HG03342 (cell line): ENCODE measurements at regions not wholly inside any gene's neighbourhood (a gene's known extent, or its start where the extent isn't known, plus 50 kb on each side); places are given as distances from the start of the nearest gene placed in this dataset.
"Not testable (repeated sequence)": the region's sequence is repeated elsewhere in the genome, so short reads cannot be mapped to it uniquely, and the experiment has no call there.

ENCODE experiments used
- ATAC-seq: cut with Tn5 transposase; IDR thresholded peaks from one replicate; pipeline ENCODE4 v1.9.1; 2021; ENCODE audit warnings: mild to moderate bottlenecking, moderate library complexity; ENCODE audit not compliant: unreplicated experiment

GRCh38 chr6:153282456-153282855, 151.4 kb upstream of the RGS17 start:
- not testable (repeated sequence) for ATAC-seq

GRCh38 chr6:153275997-153276396, 144.9 kb upstream of the RGS17 start:
- no peak for ATAC-seq

GRCh38 chr6:153272201-153272980, 141.3 kb upstream of the RGS17 start:
- ATAC-seq = no peak

GRCh38 chr6:153263489-153263888, 132.4 kb upstream of the RGS17 start:
- no peak for ATAC-seq

DNA sequence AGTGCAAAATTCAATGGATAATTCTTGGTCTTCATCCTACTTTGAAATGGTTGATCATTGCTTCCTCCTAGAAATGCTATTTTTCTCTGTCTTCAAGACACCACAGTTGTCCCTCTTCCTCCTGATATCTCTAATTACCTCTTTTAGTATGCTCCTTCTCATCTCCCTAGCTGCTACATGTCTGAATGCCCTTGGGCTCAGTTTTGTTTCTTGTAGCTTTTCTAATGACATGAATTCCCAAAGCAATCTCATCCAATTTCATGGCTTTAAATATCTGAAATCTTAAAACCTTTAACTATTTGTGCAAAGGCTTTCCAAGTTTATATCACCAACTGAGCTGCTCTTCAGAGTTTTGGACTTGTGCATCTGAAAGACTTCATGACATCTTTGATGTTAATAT, 120.2 kb upstream of the RGS17 start:
- no peak for ATAC-seq

DNA sequence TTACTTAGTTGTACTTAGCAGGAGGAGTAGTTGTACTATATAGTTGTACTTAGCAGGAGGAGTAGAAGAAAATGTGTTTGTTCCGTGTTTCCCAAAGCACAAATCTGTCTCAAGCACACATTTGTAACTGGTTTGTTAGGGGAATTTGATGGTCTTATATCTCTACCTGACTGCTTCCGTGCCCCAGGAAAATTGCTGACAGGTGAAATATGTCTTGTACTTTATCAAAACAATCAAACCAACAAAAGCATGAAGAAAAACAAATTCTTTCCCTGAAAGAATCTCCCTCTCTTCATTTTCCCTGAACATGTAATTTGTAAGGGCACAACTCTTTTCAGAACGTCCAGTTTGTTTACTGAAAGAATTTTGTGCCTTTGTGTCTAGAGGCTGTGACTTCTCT, 106.6 kb upstream of the RGS17 start:
- no peak for ATAC-seq

- ATAC-seq = peak; percentile 75
Measured at GRCh38 chr6:153231048-153231646, 100.1 kb upstream of the RGS17 start.

DNA sequence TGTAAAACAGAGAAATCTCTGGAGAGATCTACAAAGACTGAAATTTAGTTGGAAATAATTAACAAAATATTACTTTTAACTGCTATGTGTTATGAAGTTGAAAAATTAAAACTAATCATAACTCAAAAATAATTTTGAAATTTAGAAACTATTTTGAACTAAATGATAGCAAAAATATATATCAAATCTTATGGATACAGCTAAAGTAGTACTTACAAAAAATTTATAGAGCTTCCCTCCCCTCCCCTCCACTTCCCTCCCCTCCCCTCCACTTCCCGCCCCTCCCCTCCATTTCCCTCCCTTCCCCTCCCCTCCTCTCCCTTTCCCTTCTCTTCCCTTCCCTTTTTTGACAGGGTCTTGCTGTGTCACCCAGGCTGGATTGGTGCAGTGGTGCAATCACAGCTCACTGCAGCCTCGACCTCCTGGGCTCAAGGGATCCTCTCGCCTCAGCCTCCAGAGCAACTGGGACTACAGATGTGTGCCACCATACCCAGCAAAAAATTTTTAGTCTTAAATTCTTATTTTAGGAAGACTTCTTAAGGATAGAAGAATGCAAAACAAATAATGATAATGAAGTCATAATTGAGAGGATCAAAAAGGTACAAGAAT, 87.2 kb upstream of the RGS17 start:
- ATAC-seq = no peak

- no peak for ATAC-seq
Measured at GRCh38 chr6:153216789-153217188, 85.7 kb upstream of the RGS17 start.

DNA sequence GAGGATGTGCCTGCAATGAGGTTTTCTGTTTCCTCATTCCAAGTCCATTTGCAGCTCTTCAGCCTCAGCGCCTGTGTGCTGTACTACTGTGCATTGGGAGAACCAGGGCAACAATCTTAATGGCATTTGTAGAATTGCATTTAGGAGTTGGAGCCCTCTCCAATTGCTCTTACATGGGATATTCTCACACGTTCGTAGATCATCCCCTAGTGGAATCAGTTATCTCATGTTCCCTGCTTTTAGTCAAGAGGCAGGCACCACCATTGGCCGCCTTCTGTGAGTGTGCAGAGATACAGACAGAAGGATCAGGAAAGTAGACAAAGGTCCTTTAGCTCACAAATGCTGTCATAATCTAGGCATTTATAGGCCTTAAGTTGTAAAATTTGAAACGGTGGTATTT, 84.2 kb upstream of the RGS17 start:
- no peak for ATAC-seq

- ATAC-seq = no peak
Measured at GRCh38 chr6:153214436-153214835, 83.4 kb upstream of the RGS17 start.

GRCh38 chr6:153210083-153210482, 79.0 kb upstream of the RGS17 start:
- peak; percentile 92 for ATAC-seq

GRCh38 chr6:153208706-153209105, 77.6 kb upstream of the RGS17 start:
- ATAC-seq = no peak

GRCh38 chr6:153207617-153208016, 76.5 kb upstream of the RGS17 start:
- no peak for ATAC-seq

DNA sequence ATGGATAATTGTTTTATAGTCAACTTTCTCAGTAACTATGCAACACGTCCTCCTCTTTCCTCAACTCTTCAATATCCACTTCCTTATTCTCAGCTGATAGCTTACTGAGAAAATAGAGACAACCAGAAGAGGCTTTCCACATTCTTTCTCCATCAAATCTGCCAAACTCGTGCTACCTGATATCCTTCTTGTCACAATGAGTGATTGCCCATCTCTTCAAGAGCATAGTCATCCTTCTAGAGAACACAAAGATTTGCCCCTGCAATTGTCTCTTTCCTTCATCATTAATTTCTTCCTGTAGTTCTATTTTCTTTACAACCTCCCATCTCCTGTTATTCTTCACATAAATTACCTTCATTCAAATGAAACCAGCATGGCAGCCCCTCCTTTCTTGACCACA, 75.9 kb upstream of the RGS17 start:
- ATAC-seq = no peak

DNA sequence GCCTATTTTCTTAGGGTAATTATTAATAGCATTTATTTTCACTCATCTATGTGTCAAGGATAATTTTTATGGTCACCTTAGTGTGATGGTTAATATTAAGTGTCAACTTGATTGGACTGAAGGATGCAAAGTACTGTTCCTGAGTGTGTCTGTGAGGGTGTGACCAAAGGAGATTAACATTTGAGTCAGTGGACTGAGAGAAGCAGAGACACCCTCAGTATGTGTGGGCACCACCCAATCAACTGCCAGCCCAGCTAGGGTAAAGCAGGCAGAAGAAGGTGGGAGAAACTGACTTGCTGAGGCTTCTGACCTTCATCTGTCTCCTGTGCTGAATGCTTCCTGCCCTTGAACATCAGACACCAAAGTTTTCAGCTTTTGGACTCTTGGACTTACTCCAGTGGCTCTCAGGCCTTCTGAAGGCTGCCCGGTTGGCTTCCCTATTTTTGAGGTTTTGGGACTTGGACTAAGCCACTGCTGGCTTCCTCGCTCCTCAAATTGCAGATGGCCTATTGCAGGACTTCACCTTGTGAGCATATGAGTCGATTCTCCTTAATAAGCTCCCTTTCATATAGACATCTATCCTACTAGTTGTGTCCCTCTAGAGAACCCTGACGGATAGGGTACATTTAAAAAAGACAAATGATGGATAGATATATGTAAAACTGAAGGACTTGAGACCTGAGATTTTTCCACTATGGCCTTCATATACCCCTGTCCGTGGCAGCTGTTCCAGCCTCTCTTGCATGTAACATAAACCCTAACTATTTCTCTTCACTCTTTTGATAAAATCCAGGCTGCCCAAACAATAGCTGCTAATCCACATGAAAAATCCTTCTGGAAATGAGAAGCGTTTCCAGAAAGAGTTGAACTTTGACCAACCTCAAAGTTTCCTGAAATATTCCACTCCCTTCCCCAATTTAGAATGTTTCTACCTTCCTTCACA, 62.1 kb upstream of the RGS17 start:
- no peak for ATAC-seq

- ATAC-seq = no peak
Measured at GRCh38 chr6:153183925-153184324, 52.8 kb upstream of the RGS17 start.
